Epithelial cell of prostate (primary cell): ENCODE measurements at regions not wholly inside any gene's neighbourhood (a gene's known extent, or its start where the extent isn't known, plus 50 kb on each side); places are given as distances from the start of the nearest gene placed in this dataset.
"Not testable (repeated sequence)": the region's sequence is repeated elsewhere in the genome, so short reads cannot be mapped to it uniquely, and the experiment has no call there.

Experiments
- DNase-seq: peaks from one replicate; pipeline ENCODE4 v3.0.0-alpha.2; 2011; ENCODE audit warnings: low read depth, low spot score
- H3K27ac ChIP-seq: fragments of 450-650 bp; 2 replicates; pipeline ENCODE4 v1.5.1; 2017; ENCODE audit warnings: mild to moderate bottlenecking

DNA sequence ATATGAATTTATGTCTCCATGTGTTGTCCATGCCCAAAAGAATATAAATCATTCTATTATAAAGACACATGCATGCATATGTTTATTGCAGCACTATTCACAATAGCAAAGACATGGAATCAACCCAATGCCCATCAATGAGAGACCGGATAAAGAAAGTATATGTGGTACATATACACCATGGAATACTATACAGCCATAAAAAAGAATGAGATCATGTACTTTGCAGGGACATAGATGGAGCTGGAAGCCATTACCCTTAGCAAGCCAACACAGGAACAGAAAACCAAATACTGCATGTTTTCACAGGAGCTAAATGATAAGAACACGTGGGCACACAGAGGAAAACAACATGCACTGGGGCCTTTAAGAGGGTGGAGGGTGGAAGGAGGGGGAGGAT lies 639.1 kb downstream of the GATA3 start:
- H3K27ac ChIP-seq, DNase-seq: not testable (repeated sequence)

DNA sequence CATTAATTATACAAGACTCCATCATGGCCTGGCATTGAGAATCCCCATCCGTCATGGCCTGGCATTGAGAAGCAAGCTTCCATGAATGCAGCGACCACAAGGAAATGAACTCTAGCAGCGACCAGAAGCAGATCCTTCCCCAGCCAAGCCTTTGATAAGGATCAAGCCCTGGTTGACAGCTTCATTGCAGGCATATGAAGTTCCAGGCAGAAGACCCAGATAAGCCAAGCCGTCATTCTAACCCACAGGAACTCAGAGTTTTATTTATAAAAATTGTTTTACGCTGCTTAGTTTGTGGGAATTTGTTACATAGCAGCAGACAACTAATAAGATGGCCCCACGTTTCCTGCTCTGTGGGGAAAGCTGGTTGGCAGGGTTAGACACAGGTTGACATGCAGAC lies 642.3 kb downstream of the GATA3 start:
- H3K27ac ChIP-seq: no peak overlapping the region
- no peak for DNase-seq

DNA sequence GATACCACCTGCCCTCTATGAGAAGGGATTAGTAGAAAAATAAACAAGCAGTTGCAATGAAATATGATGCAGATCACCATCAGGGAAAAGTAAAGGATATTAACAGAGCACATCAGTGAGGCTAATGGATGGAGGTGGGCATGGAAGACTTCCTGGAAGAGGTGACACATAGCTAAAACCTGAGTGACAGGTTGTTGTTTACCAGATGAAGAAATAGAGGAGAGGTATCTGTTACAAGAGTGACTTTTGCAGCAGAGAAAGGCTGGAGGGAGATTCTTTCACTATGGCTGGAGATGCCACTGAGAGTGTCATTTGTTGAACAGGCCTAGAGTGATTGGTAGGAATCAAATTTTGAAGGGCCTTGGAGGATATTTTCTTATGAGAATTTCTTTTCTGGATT lies 646.2 kb downstream of the GATA3 start:
- no peak overlapping the region for H3K27ac ChIP-seq

DNA sequence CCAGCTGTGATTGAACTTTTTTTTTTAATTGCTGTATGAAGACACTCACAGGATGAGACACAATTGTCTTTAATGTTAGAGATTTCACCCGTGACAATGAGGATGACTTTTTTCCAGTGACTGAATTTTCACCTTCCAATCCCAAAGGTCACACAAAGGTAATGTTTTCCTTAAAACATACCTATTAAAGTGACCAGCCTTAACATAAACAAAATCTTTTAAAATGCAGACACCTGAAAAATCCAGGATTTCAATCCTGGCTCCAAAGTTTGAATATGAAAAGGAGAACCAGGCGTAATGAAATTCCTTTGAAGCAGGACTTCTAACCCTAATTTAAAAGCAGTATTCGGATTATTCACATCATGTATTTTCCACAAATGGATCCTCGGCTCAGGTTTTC lies 647.7 kb downstream of the GATA3 start:
- H3K27ac ChIP-seq: peak overlapping the region; percentile 72
- DNase-seq: no peak

More for the DNA sequence above, 646.2 kb downstream of the GATA3 start:
- no peak for DNase-seq

DNA sequence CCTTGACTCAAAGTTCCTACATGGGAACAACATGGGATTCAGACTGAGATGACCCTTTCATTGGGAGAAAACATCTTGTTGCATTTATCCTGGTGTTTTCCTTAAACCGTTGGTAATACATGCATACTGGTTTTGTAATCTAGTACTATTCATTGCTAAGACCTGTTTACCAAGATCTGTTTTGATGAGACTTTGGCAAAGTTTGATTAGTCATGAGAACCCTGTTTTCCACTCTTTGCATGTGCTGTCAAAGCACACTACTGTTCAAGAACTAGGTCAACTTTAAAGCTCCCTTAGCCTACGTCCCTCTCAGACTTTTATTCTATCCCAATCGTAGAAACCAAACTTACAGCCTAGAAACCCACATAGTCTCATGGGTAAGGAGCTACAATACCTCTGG lies 650.9 kb downstream of the GATA3 start:
- H3K27ac ChIP-seq: no peak overlapping the region
- DNase-seq: peak; percentile 18

DNA sequence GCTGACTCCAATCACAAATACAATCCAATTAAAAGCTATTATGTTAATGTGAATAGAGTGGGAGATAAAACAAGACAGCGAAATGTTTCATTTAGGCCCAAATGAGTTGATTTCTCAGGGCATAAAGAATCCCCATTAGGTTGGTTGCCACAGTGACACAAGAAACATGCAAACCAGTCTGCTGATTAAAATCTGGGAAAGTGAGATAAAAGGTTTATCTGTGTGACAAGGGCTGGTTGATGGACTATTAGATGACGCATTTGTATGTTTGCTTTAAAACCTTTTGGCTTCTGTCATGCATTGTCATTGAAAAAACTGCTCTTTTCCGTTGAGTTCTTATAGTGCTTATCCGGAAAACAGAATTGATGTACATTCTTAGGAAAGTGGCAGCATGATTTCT lies 658.2 kb downstream of the GATA3 start:
- DNase-seq: no peak
- no peak overlapping the region for H3K27ac ChIP-seq

DNA sequence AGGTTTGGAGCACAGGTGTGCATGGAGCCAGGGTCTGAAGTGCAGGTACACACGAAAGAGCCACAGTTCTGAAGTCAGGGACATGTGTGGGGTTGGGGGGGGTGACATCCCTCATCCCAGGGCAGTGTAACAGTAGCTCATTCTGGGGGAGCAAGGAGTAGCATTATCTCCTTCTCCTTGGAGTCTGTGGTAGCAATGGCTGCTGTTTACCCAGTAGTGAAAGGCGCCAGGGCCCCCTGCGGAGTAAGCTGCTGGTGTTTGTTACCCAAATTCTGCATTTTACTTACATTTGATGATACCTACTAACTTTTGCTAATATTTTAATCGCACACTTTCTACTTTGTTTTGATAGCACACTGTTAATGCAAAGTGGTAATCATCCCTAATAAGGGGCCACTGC lies 665.5 kb downstream of the GATA3 start:
- no peak overlapping the region for H3K27ac ChIP-seq
- DNase-seq: no peak

DNA sequence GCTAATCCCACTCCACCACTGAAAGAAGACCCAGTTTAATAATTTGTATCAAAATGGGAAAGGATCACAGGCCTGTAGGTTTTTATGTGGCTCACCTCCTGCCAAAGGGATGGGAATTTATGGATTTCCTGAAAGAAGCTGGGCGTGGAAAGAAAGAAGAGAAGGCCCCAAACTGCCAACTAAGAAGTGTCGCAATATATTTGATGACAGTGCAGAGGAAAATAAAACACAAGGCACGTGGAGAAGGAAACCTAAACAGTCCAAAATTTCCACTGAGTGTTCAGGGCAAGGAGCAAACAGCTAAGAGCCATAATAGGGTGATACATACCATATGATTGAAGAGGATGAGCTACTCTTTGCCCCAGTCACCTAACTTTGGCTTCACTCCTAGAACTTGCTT lies 667.2 kb downstream of the GATA3 start:
- no peak for DNase-seq
- no peak overlapping the region for H3K27ac ChIP-seq

DNA sequence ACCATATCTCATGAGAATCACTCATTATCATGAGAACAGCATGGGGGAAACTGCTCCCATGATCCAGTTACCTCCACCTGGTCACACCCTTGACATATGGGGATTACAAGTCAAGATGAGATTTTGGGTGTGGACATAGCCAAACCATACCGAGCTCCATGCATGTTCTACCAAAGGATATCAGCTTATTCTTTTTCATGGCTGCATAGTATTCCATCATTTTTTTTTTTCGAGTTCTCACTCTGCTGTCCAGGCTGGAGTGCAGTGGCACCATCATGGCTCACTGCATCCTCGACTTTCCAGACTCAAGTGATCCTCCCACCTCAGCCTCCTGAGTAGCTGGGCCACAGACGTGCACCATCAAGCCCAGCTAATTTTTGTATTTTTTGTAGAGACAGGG lies 668.3 kb downstream of the GATA3 start:
- H3K27ac ChIP-seq: no peak overlapping the region
- DNase-seq: no peak

DNA sequence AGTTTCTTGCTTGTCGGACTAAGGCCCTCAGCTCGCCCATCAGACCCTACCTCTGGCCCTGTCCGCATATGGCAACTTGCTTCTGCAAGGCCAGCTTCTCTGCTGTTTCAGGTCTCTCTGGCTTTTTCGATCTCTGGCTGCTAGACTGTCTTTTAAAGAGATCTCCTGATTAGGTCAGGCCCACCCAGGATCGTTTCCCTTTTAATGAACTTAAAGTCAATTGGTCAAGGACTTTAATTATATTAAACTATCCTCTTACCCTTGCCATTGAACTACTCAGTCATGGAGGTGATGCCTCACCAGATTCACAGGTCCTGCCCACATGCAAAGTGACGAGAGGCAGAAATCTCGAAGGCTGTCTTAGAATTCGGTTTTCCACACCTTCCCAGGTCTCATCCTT lies 670.9 kb downstream of the GATA3 start:
- DNase-seq: no peak
- no peak overlapping the region for H3K27ac ChIP-seq

DNA sequence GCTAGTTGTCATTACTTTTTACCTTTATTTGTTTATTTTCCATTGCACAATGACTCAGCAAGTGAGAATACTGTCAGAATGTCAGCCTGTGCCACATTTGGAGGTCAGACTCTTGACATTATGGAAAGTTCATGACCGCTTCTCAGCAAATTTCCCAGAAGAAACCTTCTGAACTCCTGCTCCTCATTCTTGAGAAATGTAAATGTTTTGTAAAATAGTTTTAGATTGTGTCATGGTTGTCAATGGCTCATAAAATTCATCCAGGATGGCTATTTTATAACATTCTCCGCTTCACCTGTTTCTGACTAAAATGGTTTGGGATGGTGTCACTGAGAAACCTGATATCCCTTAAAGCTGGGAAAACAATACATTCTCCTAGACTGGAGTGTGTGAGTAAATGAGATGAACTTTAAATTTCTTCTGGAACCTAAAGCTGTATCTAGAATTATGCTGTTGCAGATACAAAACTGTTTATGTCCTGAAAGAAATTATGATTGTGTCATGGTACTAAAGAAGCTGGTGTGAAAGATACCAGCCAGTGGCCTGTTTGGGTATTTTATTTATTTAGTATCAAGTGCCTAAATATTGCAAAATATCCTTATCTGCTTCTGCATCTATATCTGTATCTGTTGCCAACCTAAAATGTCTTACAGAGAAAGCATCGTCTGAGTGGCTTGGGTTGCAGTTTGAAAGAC lies 671.7 kb downstream of the GATA3 start:
- H3K27ac ChIP-seq: no peak overlapping the region
- no peak for DNase-seq

DNA sequence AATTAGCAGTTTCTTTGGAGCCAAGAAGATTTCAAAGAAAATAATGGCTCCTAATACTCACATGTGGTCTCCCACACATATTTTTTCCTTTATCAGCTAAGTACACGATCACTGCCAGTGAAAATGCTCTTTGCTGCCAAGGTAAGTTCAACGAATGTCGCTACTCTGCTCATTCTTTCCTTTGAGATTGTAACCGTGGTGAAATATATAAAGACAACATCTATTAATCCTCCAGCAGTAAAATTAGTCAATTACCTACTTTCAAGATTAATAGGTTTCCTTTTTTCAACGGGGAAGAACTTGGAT lies 672.2 kb downstream of the GATA3 start:
- no peak for DNase-seq
- no peak overlapping the region for H3K27ac ChIP-seq

DNA sequence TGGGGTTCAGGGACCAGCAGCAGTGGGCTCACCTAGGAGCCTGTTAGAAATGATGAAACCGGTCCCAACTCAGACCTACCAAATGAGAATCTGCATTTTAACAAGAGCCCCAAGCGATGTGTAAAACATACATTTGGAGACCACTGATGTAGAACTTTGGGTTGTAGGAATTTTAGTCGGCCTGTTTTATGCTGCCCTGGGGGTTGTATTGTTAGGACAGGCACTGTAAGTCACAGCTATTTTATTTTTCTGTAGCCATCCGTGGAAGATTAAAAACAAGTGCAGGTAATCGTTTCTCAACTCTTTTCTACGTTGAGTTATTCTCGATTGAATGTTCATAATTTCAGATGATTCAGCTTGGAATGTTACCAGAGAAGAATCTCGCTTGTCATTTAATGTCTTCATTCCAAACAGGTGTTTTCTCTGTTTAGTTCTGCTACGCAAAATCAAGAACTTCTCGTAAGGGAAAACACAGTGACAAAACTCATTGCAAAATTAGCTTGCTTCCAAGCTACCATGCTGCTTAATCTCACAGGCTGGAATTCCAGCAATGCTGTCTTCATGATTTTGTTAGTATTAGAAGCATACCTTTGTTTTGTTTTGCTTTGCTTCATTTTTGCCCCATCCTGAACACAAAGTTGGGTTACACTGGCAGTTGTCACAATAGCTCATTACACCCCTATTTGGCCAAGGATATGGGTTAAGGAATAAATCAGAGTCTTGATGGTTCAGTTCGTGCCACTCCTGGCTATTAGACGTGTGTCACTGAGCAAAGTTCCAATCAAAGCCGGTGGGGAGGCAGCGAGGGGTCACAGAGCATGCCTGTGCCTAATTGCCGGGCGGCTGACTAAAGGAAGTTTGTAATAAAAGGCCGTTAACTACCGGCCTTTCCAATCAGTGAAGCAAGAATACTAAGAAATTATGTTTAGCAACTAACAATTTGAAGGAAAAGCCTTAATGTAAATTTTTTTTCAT lies 676.9 kb downstream of the GATA3 start:
- no peak for DNase-seq
- no peak overlapping the region for H3K27ac ChIP-seq

DNA sequence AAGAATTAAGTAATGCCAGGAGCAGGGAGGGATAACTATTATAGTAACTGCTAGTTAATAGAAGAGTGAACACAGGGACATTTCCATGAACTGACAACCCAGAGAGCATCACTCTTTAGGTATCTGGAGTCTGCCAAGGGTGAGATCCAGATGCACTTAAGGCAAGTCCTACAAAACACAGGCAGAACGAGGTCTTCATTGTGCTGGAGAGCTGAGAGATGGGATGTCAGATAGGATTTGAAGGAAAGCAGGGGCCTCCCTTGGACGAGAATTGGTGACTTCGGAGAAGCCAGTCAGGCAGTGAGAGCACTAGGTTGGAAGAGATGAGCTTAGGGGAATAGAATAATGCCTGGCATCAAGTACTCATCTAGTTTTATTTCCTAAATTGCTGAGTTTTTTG lies 684.5 kb downstream of the GATA3 start:
- H3K27ac ChIP-seq: no peak overlapping the region
- no peak for DNase-seq

DNA sequence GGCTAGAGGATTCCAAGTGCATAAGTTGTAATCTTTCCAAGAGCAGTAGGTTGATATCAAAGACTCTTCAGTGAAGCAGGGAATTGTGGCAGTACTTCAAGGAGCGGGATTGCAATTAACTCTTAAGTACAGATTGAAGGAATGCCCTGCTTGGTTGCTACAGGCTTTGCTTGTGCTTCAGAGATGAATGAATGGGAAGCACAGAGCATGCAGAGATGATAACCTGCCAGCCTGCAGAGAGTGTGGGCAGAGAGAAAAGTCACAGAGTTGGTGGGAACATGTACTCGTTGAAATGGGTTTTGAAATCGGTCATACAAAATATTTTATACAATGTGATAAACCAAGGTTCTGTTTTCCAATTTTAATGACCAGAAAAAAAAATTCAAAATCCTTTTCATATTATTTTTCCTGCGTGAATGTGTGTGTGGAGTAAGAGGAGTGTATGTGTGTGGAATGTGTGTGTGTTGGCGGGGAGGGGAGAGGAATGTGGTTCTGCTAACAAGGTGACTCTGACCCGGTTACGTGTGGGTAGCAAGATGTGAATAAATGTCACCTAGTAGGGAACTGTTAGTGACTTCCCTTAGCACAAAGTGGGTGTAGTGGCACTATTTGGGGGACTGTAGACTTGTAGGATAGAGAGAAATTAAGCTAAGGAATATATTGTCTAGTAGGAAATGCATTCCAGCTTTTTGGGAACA lies 697.8 kb downstream of the GATA3 start:
- H3K27ac ChIP-seq: no peak overlapping the region

DNA sequence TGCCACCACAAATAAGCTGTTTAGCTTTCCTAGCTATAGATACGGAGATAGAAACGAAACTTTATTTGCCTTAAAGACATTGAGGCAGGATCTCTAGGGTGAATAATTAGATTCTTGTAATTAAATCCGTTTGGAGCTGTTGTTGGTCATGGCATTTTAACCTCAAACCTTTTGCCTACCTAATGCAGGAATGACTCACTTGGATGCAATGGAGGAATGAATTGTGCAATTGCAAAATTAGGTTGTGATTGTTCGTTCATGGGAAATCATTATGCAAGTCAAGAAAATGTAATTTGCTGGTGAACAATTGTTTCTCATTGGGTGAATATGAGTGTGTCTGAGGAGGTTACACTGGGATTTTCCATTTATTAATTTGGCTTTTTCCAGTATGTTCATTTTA lies 703.5 kb downstream of the GATA3 start:
- peak overlapping the region; percentile 1 for H3K27ac ChIP-seq
- DNase-seq: peak; percentile 70

More for the DNA sequence above, 697.8 kb downstream of the GATA3 start:
- no peak for DNase-seq

DNA sequence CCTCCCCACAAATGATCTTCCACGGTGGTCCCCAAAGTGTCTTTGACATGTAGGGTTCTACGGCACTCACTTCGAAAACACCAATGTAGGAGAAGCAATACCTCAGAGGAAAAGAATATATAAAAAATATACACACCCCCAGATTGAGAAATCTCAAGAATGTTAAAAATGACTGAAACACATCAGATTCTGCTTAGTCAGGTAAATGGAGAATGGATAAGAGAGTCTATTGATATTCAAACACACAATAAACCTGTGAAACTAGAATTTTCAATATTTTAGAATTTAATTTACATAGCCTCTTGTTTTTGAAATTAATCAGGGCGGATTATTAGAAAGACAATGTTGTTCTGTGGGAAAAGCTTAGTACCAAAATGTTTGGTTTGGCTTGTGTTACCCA lies 712.4 kb downstream of the GATA3 start:
- no peak overlapping the region for H3K27ac ChIP-seq
- DNase-seq: no peak

DNA sequence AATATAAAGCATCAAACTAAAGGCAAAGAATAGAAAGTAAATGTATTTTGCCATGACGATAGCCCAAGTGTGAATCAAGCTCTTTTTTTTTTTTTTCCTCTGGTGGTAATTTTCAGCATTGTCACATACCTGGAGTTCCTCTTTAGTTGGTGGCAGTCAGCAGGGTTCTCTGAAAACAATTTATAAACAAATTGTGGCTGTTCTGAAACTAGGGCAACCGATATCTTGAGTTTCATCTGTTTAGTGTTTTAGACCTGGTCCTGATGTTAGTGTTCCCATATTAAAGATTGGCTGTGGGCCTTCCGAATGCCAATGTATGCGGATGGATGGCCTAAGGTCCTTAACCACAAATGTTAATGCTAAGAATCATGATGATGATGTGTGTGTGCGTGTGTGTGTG lies 713.1 kb downstream of the GATA3 start:
- no peak for DNase-seq
- no peak overlapping the region for H3K27ac ChIP-seq

DNA sequence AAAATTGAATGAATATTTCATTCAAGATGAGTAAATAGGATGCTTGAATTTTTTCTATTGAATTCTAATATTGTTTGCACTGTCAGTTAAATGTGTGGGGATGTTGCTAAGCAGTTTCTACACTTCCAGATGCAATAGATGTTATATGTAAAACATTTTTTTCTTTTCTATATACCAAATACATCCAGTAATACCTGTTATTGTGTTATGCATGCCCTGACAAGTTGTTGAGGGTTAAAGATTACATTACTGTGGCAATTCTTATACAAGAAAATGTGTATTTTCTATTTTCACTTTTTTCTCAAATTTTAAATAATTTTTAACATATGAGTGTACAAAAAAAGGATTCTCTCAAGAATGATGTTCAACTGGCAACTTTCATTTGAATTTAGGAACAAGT lies 713.9 kb downstream of the GATA3 start:
- H3K27ac ChIP-seq: no peak overlapping the region
- DNase-seq: no peak

DNA sequence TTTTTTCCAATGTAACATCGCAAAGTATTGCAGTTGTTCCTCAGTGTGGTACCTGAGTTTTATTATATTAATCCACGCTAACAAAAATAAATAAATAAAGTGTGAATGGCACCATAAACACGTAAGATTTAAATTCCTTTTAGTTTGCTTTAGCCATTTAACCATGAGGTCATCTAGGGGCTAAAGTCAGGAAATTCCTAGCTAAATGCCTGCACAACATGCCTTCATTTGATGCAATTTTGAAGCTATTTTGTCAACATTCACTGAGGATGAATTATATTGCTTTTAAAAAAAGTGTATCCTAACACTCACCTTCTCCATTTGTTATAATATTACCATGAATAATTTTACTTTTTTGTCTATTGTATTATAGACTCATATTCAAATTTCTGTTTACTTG lies 714.4 kb downstream of the GATA3 start:
- DNase-seq: no peak
- no peak overlapping the region for H3K27ac ChIP-seq

DNA sequence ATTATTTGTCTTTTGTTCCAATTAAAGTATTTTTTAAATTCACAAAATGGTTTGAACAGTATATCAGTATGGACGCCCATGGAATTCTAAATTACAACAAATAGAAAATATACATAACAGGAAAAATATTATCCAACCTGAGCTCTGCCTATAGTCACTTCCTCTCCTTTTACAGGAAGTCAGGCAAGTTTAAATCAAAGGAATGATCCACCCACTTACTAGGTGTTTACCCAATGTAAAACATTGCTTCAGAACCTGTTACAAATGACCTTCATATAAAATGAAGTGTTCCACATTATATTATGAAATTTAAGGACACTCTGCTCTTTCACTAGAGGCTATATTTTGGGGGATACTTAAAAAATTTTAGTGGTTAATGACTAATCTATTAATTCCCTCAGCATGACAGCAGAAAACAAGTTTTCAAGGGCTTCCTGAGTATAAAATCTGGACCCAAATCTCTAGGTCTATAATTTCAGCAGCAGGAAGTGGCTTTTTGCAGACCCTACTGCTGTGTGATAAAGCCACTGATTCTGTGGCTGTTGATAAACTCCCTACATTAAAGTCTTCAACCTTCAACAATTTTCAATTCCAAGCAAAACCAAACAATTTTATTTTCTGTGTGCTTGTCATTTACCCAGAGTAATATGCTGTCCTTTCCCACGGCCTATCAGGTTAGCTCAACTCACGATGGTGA lies 722.6 kb downstream of the GATA3 start:
- no peak for DNase-seq

More for the DNA sequence above, 722.6 kb downstream of the GATA3 start:
- no peak overlapping the region for H3K27ac ChIP-seq
